ENCODE measurements at regions not wholly inside any gene's neighbourhood (a gene's known extent, or its start where the extent isn't known, plus 50 kb on each side); places are given as distances from the start of the nearest gene placed in this dataset.
A peak's percentile ranks its signal among the peaks of the same experiment; 100 is the strongest.

GRCh38 chr2:160674146-160674750, 180.6 kb upstream of the RBMS1 start:
- DNase-seq (ENCODE audit: low spot score): no peak

GRCh38 chr2:160679686-160680085, 186.1 kb upstream of the RBMS1 start:
- DNase-seq (ENCODE audit: low spot score): no peak

GRCh38 chr2:160680294-160680693, 186.7 kb upstream of the RBMS1 start:
- DNase-seq (ENCODE audit: low spot score): no peak

- no peak for DNase-seq (ENCODE audit: low spot score)
These were observed 187.4 kb upstream of the RBMS1 start for GRCh38 chr2:160680974-160681373.

- no peak for DNase-seq (ENCODE audit: low spot score)
These were observed 189.6 kb upstream of the RBMS1 start for GRCh38 chr2:160683206-160683605.

GRCh38 chr2:160687629-160688028, 194.0 kb upstream of the RBMS1 start:
- no peak for DNase-seq (ENCODE audit: low spot score)

- no peak for DNase-seq (ENCODE audit: low spot score)
These were observed 195.8 kb upstream of the RBMS1 start for GRCh38 chr2:160689441-160689840.

- DNase-seq (ENCODE audit: low spot score): no peak
These were observed 200.6 kb upstream of the RBMS1 start for GRCh38 chr2:160694221-160694620.

GRCh38 chr2:160694631-160695030, 201.0 kb upstream of the RBMS1 start:
- DNase-seq (ENCODE audit: low spot score): no peak

GRCh38 chr2:160695402-160696086, 201.9 kb upstream of the RBMS1 start:
- no peak for DNase-seq (ENCODE audit: low spot score)

GRCh38 chr2:160696087-160696452, 202.5 kb upstream of the RBMS1 start:
- DNase-seq (ENCODE audit: low spot score): no peak

GRCh38 chr2:160697817-160698216, 204.2 kb upstream of the RBMS1 start:
- no peak for DNase-seq (ENCODE audit: low spot score)

GRCh38 chr2:160700021-160700814, 206.6 kb upstream of the RBMS1 start:
- DNase-seq (ENCODE audit: low spot score): no peak

- no peak for DNase-seq (ENCODE audit: low spot score)
These were observed 208.2 kb upstream of the RBMS1 start for GRCh38 chr2:160701822-160702221.

- no peak for DNase-seq (ENCODE audit: low spot score)
These were observed 209.1 kb upstream of the RBMS1 start for GRCh38 chr2:160702754-160703153.

GRCh38 chr2:160703648-160704585, 210.3 kb upstream of the RBMS1 start:
- peak; percentile 33 for DNase-seq (ENCODE audit: low spot score)

- DNase-seq (ENCODE audit: low spot score): no peak
These were observed 221.8 kb upstream of the RBMS1 start for GRCh38 chr2:160715428-160715827.

GRCh38 chr2:160719116-160719515, 225.5 kb upstream of the RBMS1 start:
- DNase-seq (ENCODE audit: low spot score): no peak

- DNase-seq (ENCODE audit: low spot score): no peak
These were observed 226.5 kb upstream of the RBMS1 start for GRCh38 chr2:160720098-160720497.

- DNase-seq (ENCODE audit: low spot score): no peak
These were observed 227.8 kb upstream of the RBMS1 start for GRCh38 chr2:160721089-160722040.

GRCh38 chr2:160726046-160726445, 232.4 kb upstream of the RBMS1 start:
- DNase-seq (ENCODE audit: low spot score): no peak
